ENCODE measurements at regions not wholly inside any gene's neighbourhood (a gene's known extent, or its start where the extent isn't known, plus 50 kb on each side); places are given as distances from the start of the nearest gene placed in this dataset.
A peak's percentile ranks its signal among the peaks of the same experiment; 100 is the strongest.

DNA sequence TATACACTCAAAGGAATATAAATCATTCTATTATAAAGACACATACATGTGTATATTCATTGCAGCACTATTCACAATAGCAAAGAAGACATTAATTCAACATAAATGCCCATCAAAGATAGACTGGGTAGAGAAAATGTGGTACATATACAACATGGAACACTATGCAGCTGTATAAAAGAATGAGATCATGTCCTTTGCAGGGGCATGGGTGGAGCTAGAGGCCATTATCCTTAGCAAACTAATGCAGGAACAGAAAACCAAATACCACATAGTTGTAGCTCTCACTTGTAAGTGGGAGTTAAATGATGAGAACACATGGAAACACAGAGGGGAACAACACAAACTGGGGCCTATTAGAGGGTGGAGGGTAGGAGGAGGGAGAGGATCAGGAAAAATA, 121.0 kb upstream of the LOC128125822 start:
- Histone ChIP-seq H3K27ac (no peak overlapping the region), H3K36me3 (no peaks in the 10 kb centered on the region)
- no peak for ATAC-seq

GRCh38 chr6:63452125-63452524, 120.2 kb upstream of the LOC128125822 start:
- Histone ChIP-seq H3K27me3 (no peaks in the 10 kb centered on the region), H3K36me3 (no peaks in the 10 kb centered on the region), H3K4me1 (peaks cover 0 to 7% (median 0%) of the 10 kb centered on the region in 3 donors), H3K27ac (no peak overlapping the region), H3K4me3 (no peak overlapping the region), H3K9me3 (no peaks in the 10 kb centered on the region)
- TF ChIP-seq POLR2AphosphoS5 (IDR thresholded peaks at IDR 0.05), result no peak
- TF ChIP-seq POLR2A (IDR thresholded peaks at IDR 0.05), result no peak
- TF ChIP-seq, protein P1, sequence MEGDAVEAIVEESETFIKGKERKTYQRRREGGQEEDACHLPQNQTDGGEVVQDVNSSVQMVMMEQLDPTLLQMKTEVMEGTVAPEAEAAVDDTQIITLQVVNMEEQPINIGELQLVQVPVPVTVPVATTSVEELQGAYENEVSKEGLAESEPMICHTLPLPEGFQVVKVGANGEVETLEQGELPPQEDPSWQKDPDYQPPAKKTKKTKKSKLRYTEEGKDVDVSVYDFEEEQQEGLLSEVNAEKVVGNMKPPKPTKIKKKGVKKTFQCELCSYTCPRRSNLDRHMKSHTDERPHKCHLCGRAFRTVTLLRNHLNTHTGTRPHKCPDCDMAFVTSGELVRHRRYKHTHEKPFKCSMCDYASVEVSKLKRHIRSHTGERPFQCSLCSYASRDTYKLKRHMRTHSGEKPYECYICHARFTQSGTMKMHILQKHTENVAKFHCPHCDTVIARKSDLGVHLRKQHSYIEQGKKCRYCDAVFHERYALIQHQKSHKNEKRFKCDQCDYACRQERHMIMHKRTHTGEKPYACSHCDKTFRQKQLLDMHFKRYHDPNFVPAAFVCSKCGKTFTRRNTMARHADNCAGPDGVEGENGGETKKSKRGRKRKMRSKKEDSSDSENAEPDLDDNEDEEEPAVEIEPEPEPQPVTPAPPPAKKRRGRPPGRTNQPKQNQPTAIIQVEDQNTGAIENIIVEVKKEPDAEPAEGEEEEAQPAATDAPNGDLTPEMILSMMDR (IDR thresholded peaks at IDR 0.05), result no peak
- TF ChIP-seq EP300 (IDR thresholded peaks at IDR 0.05), result no peak
- WGBS, 2 donors (ENCODE audit: low coverage in 1 of 2), result 82 to 83% methylated on average over 4 of the region's 4 CpGs
- no peak for ATAC-seq

More for the DNA sequence above, 121.0 kb upstream of the LOC128125822 start:
- Histone ChIP-seq H3K9me3 (no peaks in the 10 kb centered on the region), H3K4me1 (peaks cover 0 to 15% (median 0%) of the 10 kb centered on the region in 3 donors), H3K27me3 (no peaks in the 10 kb centered on the region), H3K4me3 (no peak overlapping the region)
- no peak for TF ChIP-seq EP300 (IDR thresholded peaks at IDR 0.05)
- TF ChIP-seq POLR2AphosphoS5 (IDR thresholded peaks at IDR 0.05), result no peak
- TF ChIP-seq, protein P1 (IDR thresholded peaks at IDR 0.05), result no peak
- no peak for TF ChIP-seq POLR2A (IDR thresholded peaks at IDR 0.05)

- H3K4me3 ChIP-seq, result no peak overlapping the region
- TF ChIP-seq POLR2AphosphoS5 (IDR thresholded peaks at IDR 0.05) (no peak), EP300 (IDR thresholded peaks at IDR 0.05) (no peak), POLR2A (IDR thresholded peaks at IDR 0.05) (no peak)
- TF ChIP-seq, protein P1 (IDR thresholded peaks at IDR 0.05), result no peak
- no peak overlapping the region for H3K27ac ChIP-seq
- ATAC-seq, result no peak
- H3K4me1 ChIP-seq, result peaks cover 0 to 5% (median 0%) of the 10 kb centered on the region in 3 donors
- H3K36me3 ChIP-seq, result no peaks in the 10 kb centered on the region
- no peaks in the 10 kb centered on the region for H3K9me3 ChIP-seq
- no peaks in the 10 kb centered on the region for H3K27me3 ChIP-seq
These were observed 115.5 kb upstream of the LOC128125822 start for GRCh38 chr6:63456734-63457133.

DNA sequence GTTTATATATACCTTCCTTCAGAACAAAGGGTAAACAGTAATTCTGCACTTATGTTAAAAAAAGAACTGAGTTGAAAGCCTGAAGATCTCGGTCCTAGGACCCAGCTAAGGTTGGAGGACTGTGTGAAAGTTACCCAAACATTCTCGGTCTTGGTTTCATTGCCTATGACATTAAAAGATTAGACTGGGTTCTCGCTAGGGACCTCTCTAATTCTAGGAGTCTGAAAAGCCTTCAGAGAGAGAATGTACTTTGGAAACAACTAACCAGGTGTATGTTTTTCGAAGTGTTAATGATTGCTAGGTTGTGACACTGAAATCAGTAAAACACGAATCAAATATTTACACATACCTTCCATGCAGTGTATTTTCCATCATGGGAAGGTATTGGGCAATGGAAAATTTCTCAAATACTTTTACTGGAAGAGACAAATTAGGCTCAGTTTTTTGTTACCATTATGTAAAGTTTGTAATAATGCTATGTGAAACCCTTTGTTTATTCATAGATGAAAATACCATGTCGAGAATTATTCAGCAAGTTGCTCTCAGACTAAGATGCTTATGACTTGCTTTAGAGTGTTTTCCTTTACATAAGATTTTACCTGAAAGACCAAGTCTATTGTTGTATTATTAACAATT, 113.7 kb upstream of the LOC128125822 start:
- Histone ChIP-seq H3K27me3 (no peaks in the 10 kb centered on the region), H3K36me3 (no peaks in the 10 kb centered on the region), H3K4me1 (peaks cover 0 to 5% (median 0%) of the 10 kb centered on the region in 3 donors), H3K9me3 (no peaks in the 10 kb centered on the region), H3K4me3 (no peak overlapping the region), H3K27ac (peak overlapping the region in 1 of 4 donors; percentile 26)
- peak; percentile 31 for ATAC-seq
- WGBS, 2 donors (ENCODE audit: low coverage in 1 of 2), result 29 to 37% methylated on average over 3 to 6 of the region's 6 CpGs
- peak; percentile 68 for TF ChIP-seq POLR2AphosphoS5 (IDR thresholded peaks at IDR 0.05)
- no peak for TF ChIP-seq EP300 (IDR thresholded peaks at IDR 0.05)

DNA sequence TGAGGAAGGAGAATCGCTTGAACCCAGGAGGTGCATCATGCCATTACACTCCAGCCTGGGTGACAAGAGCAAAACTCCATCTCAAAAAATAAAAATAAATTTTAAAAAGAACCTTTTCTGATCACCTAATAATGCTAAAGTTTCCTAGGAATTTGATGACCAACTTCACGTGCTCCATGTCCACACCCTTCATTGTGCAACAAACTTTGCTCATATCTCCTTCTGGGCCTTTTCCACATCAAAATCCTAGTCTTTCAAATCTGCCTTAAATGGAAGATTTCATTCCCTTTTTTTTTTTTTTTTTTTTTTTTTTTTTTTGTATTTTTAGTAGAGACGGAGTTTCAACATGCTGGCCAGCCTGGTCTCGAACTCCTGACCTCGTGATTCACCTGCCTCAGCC, 112.5 kb upstream of the LOC128125822 start:
- Histone ChIP-seq H3K36me3 (no peaks in the 10 kb centered on the region), H3K9me3 (no peaks in the 10 kb centered on the region), H3K27me3 (no peaks in the 10 kb centered on the region), H3K4me3 (no peak overlapping the region), H3K4me1 (peaks cover 0 to 5% (median 0%) of the 10 kb centered on the region in 3 donors), H3K27ac (no peak overlapping the region)
- TF ChIP-seq POLR2A (IDR thresholded peaks at IDR 0.05) (no peak), EP300 (IDR thresholded peaks at IDR 0.05) (no peak), POLR2AphosphoS5 (IDR thresholded peaks at IDR 0.05) (no peak)
- TF ChIP-seq, protein P1 (IDR thresholded peaks at IDR 0.05), result no peak
- ATAC-seq, result no peak
- WGBS, 2 donors (ENCODE audit: low coverage in 1 of 2), result 83 to 92% methylated on average over 1 to 5 of the region's 5 CpGs
